ENCODE measurements at regions not wholly inside any gene's neighbourhood (a gene's known extent, or its start where the extent isn't known, plus 50 kb on each side); places are given as distances from the start of the nearest gene placed in this dataset.
"Not testable (repeated sequence)": the region's sequence is repeated elsewhere in the genome, so short reads cannot be mapped to it uniquely, and the experiment has no call there.

DNA sequence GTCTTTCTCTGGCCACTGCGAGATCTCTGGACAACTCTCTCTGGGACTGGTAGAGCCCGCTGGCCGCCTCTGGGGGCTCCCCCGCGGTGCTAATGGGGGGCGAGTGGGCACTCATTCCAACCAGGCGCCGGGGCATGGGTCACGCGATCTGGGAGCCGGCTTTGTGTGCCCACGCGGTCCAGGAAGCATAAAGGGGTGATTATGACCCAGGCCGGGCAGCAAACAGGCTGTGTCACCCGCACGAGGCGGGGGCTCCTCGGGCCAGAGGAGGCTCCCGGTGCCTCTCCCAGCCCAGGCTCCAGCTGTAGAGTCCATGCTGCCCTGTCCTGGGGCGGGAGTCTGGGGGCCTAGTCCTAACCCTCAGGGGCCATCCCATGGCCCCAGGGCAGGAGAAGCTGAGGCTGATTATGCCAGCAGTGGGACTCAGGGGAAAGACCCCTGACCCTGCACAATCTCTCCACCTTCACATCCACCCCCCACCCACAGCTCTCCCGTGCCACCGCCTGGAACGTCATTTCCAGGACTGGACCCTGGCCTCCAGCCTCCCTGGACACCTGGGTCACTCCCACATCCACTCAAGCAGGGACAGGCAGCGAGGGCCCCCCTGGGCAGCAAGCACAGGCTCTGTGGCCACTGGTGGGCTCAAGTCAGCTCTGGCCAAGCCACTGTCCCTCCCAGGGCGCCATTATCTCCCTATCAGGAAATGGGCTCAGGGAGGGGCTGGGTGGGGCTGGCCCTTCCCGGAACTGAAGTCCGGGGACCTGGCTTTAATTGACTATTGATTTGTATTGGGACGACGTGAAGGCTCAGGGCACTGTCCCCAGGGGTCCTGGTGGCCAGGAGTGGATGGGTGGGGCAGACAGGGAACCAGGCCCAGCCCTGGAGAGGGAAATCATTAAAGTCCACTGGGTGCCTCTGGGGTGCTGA lies 50.0 kb downstream of the PTPRS start:
- ATAC-seq, result no peak

DNA sequence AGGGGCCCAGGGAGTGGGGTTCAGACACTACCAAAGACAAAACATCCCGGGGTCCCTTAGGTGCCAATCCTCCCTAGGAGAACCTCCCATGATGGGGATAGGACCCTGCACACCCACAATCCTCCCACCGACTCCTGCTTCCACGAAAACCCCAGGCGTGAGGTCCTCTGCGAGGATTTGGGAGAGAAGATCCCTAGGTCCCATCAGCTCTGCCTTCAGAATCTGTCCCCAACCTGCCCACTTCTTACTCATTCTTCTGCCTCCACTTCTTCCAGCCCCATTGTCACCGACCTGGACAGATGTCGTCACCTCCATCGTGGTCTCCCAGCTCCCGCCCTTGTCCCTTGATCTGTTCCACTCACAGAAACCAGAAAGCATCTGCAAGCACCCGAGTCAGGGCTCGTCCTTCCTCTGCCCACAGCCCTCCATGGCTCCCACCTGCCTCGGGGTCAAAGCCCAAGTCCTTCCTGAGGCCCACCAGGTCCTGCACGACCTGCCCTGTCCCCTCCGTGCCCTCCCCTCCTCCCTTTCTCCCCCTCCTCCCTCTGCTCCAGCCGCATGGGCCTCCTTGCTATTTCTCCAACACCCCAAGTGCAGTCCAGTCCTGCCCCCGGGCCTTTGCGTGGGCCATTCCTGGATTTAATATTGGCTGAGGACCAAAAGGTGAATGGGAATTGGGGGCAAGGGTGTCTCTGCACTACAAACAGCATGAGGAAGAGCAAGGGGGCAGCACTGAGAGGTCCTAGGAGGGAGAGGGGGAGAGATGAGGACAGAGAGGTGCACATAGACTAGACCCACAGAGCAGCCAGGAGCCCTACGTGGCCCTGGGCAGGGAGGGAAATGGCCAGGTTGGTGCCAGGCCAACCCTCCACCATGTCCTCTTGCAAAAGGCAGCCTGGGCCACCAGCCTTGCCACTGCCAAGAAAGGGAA lies 51.3 kb downstream of the PTPRS start:
- ATAC-seq, result no peak

DNA sequence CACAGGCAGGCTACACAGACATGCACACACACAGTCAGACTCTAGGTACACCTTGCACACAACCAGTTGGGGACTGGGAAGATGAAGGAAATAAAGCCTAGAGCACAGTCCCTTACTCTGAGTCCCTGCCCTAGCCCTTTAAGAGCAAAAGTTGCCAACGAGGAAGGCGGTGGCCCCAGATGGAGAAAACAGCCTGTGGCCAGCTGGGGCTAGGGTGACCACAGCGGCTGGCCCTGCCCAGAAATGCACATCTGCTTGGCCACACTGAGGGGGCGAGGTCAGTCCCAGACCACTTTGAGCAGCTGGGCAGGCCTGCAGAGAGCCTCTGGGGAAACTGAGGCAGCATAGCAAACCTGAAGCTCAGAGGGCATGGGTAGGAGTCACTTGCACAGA lies 52.3 kb downstream of the PTPRS start:
- no peak for ATAC-seq

GRCh38 chr19:5287066-5287465 lies 53.5 kb downstream of the PTPRS start:
- ATAC-seq, result no peak

GRCh38 chr19:5286465-5287029 lies 54.1 kb downstream of the PTPRS start:
- ATAC-seq, result no peak

DNA sequence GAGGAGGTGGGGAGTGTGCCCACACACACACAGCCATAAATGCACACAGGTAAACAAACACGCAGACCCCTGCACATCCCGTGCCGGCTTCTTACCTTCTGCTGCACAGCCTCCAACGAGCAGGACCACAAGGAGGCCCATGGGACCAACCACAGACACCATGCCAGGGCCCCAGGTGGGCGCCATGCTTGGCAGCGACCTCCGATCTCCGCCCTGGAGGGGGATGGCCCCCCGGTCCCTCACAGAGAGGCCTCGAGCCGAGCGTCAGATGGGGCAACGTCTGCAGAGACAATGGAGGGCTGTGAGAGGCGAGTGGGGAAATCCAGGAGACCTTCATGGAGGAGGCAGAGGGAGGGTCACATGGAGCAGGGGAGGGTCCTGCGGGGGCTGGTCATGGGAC lies 54.7 kb downstream of the PTPRS start:
- no peak for ATAC-seq

GRCh38 chr19:5285311-5285710 lies 55.3 kb downstream of the PTPRS start:
- no peak for ATAC-seq

GRCh38 chr19:5282901-5283300 lies 57.7 kb downstream of the PTPRS start:
- no peak for ATAC-seq

DNA sequence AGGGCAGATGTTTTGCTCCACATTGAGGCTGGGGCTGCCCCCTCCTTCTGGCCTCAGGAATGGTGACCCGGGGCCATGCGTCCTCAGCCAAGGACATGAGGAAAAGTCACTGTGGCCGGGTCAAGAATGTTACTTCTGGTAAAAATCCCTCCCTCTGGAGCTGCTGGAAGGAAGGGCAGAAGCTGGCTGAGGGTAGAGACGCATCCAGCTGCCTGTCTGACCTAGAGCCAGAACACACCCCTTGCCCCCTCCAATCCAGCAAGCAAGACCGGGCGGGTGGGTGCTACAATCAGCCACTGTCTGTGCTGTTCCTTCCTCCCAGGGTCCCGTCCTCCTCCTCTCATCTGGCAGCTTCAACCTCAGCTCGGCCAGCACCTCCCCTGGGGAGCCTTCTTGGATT lies 59.0 kb downstream of the PTPRS start:
- ATAC-seq, result no peak

GRCh38 chr19:5275668-5276067 lies 64.9 kb downstream of the PTPRS start:
- ATAC-seq, result not testable (repeated sequence)

GRCh38 chr19:5273782-5274181 lies 66.8 kb downstream of the PTPRS start:
- ATAC-seq, result no peak

GRCh38 chr19:5271145-5271544 lies 69.5 kb downstream of the PTPRS start:
- no peak for ATAC-seq

- no peak for ATAC-seq
Observed at GRCh38 chr19:5269926-5270325, 70.7 kb downstream of the PTPRS start.

GRCh38 chr19:5269279-5269678 lies 71.3 kb downstream of the PTPRS start:
- ATAC-seq, result no peak

DNA sequence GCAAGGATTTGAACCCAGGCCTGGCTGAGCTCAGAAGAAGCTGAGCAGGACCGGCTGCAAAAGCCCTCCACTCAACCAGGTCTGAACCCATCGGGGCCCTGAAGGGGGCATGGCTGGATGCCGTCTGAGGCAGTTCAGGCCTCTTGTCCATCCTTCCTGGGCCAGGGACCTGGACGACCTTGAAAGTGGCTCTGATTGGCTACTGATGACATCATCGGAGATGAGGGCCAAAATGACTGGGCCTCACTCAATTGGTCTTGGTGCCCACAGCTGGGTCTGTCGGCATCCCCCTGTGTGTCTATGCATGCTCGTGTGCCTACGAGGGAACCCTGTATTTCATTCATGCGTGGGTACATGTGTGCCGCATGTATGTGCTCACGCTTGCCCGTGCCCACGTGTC lies 71.8 kb downstream of the PTPRS start:
- ATAC-seq, result no peak

GRCh38 chr19:5265260-5265659 lies 75.4 kb downstream of the PTPRS start:
- no peak for ATAC-seq

- no peak for ATAC-seq
Observed at GRCh38 chr19:5264453-5264852, 76.2 kb downstream of the PTPRS start.

- no peak for ATAC-seq
Observed at GRCh38 chr19:5263615-5264014, 77.0 kb downstream of the PTPRS start.

DNA sequence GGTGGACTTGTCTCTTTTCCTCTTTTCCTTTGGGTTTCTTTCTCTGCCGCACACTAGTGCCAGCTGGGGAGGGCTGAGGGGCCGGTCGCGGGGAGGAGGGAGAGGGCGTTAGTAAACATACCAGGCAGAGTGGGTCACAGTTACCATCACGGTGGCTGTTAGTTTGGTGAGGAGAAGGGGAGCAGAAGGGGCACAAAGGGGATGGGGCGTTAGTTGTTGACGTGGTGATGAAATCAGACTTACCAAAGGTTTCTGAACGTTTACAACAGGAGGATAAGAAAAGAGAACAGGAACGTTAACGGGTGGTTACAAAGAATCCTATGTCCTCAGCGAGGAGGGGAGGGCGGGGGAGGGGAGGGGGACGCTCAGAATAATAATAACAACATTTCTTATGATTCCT lies 77.9 kb downstream of the PTPRS start:
- no peak for ATAC-seq

DNA sequence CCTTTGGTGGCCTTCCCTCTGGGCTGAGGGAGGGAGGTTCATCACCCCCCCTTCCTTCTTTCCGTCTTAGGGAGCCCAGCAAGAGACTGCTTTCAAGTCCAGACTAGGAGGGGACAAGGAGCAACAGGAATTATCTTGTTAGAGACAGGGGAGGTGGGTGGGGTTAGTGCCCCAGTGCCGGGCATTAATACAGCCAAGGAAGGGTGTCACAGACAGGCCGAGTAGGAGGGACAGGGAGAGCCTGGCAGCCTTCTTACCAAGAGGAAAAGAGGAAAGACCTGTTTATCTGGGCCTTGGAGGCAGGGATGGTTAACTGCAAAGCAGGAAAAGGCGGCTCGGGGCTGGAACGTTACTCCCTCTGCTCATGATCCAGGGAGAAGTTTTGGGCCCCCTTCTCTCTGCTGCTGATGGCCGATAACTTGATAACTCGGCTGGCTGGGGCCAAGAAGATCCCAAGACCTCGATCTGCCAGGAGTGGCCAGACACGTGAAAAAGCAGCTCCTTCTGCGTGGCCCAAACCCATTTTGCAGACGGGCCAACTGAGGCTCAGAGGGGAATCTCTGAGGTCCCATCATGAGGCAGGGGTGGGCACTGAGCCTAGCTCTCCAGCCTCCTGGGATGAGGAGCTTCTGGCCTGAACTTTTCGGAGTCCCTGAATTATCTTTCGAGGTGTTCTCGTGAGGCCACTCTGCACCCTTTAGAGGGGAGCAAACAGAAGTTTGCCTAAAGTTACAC lies 79.3 kb downstream of the PTPRS start:
- ATAC-seq, result no peak

- ATAC-seq, result no peak
Observed at GRCh38 chr19:5260381-5260967, 80.1 kb downstream of the PTPRS start.

DNA sequence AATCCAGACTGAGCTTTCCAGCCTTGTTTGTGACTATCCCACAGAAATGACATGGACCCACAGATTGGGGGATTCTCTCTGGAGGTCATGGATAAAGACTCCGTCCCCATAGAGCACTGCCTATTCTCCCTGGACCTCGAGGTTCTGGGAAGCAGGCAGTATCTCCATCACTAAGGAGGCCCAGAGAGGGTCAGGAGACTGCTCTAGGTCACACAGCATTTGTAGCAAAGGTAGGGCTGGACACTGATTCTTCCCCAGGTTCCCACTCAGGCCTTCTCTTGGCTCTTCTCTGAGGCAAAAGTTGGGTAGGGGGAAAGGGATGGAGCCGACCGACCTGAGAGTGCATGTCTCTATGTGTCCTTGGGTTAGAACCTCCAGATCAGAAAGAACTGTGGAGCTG lies 80.9 kb downstream of the PTPRS start:
- no peak for ATAC-seq
